ENCODE measurements at regions not wholly inside any gene's neighbourhood (a gene's known extent, or its start where the extent isn't known, plus 50 kb on each side); places are given as distances from the start of the nearest gene placed in this dataset.
"Not testable (repeated sequence)": the region's sequence is repeated elsewhere in the genome, so short reads cannot be mapped to it uniquely, and the experiment has no call there.

GRCh38 chr2:55124682-55125081 lies 74.4 kb upstream of the RTN4 start:
- POLR2A ChIA-PET; CTCF ChIA-PET; H3K27ac Mint-ChIP-seq; DNase-seq; H3K4me3 Mint-ChIP-seq; H3K27me3 Mint-ChIP-seq; H3K4me1 Mint-ChIP-seq; H3K9me3 Mint-ChIP-seq; H3K36me3 Mint-ChIP-seq (ENCODE audit: low read depth): not testable (repeated sequence)

GRCh38 chr2:55123851-55124269 lies 73.6 kb upstream of the RTN4 start:
- H3K27me3 Mint-ChIP-seq: peaks cover 2% of the 10 kb centered on the region

DNA sequence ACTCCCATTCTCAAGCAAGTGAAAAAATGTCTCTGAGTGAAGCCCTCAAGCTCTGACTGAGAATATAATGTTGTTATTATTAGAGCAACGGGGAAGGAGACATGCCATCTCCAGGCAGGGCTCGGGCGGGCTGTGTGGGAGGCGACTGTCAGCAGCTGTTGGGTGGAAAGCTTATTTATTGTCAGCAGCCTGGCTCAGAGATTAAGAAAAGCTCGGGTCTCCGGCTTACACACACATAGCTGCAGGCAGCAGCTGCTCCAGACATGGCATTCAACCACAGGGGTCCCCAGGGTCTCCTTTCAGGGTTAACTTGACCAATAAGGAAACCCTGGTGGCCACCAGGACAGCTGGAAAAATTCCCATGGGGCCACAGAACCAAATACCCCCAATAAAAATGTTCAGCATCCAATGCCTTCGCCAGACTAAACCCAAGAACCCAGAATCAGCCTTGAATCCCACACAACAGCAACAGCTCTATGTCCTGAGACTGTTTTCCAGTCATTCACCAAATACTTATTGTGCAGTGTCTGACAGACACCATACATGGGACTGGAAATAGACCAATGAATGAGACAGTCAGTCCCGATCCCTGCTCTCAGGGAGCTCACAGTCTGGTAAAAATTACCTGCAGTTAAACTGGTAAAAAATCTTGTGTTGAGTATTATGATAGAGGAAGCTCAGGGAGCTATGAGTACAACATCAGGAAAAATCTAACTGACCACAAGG lies 70.5 kb upstream of the RTN4 start:
- Mint-ChIP-seq H3K9me3 (peaks cover 6% of the 10 kb centered on the region), H3K4me1 (no peaks in the 10 kb centered on the region), H3K27me3 (peaks cover 2% of the 10 kb centered on the region), H3K27ac (no peak overlapping the region), H3K36me3 (ENCODE audit: low read depth) (no peaks in the 10 kb centered on the region), H3K4me3 (no peak overlapping the region)
- ChIA-PET CTCF (interaction anchor here (1.1 to 1.3 kb wide), 3 partner anchors 9 to 37 kb away, joined by 3 read pairs; no protein-coding TSS in a partner anchor), POLR2A (no interaction called here)
- no peak for DNase-seq

More at GRCh38 chr2:55123851-55124269, 73.6 kb upstream of the RTN4 start:
- no peak overlapping the region for H3K4me3 Mint-ChIP-seq
- no peak for DNase-seq
- peaks cover 6% of the 10 kb centered on the region for H3K9me3 Mint-ChIP-seq
- POLR2A ChIA-PET: no interaction called here
- H3K4me1 Mint-ChIP-seq: no peaks in the 10 kb centered on the region
- H3K27ac Mint-ChIP-seq: no peak overlapping the region
- no peaks in the 10 kb centered on the region for H3K36me3 Mint-ChIP-seq (ENCODE audit: low read depth)
- CTCF ChIA-PET: no interaction called here

GRCh38 chr2:55119711-55120487 lies 69.6 kb upstream of the RTN4 start:
- Mint-ChIP-seq H3K4me1 (no peaks in the 10 kb centered on the region), H3K36me3 (ENCODE audit: low read depth) (no peaks in the 10 kb centered on the region), H3K27me3 (peaks cover 2% of the 10 kb centered on the region), H3K4me3 (no peak overlapping the region), H3K27ac (no peak overlapping the region), H3K9me3 (peaks cover 2% of the 10 kb centered on the region)
- no peak for DNase-seq
- CTCF ChIA-PET: interaction anchor here (0.9 to 1.3 kb wide), 4 partner anchors 9 to 72 kb away, joined by 3 read pairs; no protein-coding TSS in a partner anchor
- POLR2A ChIA-PET: no interaction called here

GRCh38 chr2:55118643-55119083 lies 68.4 kb upstream of the RTN4 start:
- ChIA-PET CTCF (interaction anchor here (0.6 to 1.0 kb wide), 3 partner anchors 8 to 140 kb away, joined by 3 read pairs; no protein-coding TSS in a partner anchor), POLR2A (interaction anchor here (0.6 kb wide), 1 partner anchor 15 kb away, joined by 6 read pairs; no protein-coding TSS in a partner anchor)
- no peak overlapping the region for H3K4me3 Mint-ChIP-seq
- no peaks in the 10 kb centered on the region for H3K36me3 Mint-ChIP-seq (ENCODE audit: low read depth)
- no peak overlapping the region for H3K27ac Mint-ChIP-seq
- no peaks in the 10 kb centered on the region for H3K4me1 Mint-ChIP-seq
- DNase-seq: no peak
- no peaks in the 10 kb centered on the region for H3K27me3 Mint-ChIP-seq
- no peaks in the 10 kb centered on the region for H3K9me3 Mint-ChIP-seq

GRCh38 chr2:55116966-55117365 lies 66.7 kb upstream of the RTN4 start:
- H3K27ac Mint-ChIP-seq: no peak overlapping the region
- no peak for DNase-seq
- no peaks in the 10 kb centered on the region for H3K36me3 Mint-ChIP-seq (ENCODE audit: low read depth)
- no peak overlapping the region for H3K4me3 Mint-ChIP-seq
- no peaks in the 10 kb centered on the region for H3K4me1 Mint-ChIP-seq
- H3K9me3 Mint-ChIP-seq: no peaks in the 10 kb centered on the region
- ChIA-PET POLR2A (no interaction called here), CTCF (interaction anchor here (0.7 to 1.9 kb wide), 2 partner anchors 30 to 222 kb away, joined by 3 to 4 read pairs; no protein-coding TSS in a partner anchor)
- H3K27me3 Mint-ChIP-seq: no peaks in the 10 kb centered on the region

- H3K4me1 Mint-ChIP-seq: no peaks in the 10 kb centered on the region
- no peak for DNase-seq
- no peak overlapping the region for H3K4me3 Mint-ChIP-seq
- H3K9me3 Mint-ChIP-seq: no peaks in the 10 kb centered on the region
- no peaks in the 10 kb centered on the region for H3K27me3 Mint-ChIP-seq
- POLR2A ChIA-PET: no interaction called here
- no peaks in the 10 kb centered on the region for H3K36me3 Mint-ChIP-seq (ENCODE audit: low read depth)
- CTCF ChIA-PET: interaction anchor here (1.9 kb wide), 1 partner anchor 29 kb away, joined by 4 read pairs; no protein-coding TSS in a partner anchor
- no peak overlapping the region for H3K27ac Mint-ChIP-seq
These were observed 66.3 kb upstream of the RTN4 start for GRCh38 chr2:55116598-55116964.

DNA sequence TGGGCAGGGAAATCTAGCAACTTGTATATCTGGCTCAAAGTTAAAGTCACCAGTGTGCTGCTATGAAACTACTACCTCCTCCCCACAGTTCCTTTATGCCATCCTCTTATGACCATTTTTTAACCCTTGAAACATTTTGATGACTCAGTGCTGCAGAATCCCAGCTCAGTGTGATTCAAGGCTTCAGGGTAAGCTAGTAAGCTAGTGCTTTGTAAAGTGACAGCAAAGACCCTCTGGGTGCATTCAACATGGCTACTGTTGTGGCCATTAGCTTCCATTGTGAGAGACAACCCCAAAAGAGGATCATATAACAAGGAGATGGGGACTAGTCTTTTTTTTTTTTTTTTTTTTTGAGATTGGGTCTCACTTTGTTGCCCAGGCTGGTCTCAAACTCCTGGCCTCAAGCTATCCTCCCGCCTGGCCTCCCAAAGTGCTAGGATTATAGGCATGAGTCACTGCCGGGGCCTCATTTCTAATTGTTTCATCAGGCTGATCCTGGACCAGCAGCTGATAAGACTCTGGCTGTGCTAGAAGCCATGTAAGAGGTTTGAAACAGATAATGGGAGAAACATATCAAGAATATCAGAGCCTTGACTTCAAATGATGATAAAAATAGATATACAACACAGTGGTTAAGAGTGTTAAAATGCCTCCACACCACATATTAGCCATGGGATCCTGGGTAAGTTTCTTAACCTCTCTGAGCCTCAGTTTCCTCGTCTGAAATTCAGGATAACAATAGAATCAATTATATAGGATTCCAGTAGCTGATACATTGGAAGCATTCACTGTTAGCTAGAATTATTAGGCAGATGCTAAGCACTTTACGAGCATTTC lies 65.7 kb upstream of the RTN4 start:
- ChIA-PET POLR2A (interaction anchor here (0.5 kb wide), 1 partner anchor 106 kb away, joined by 4 read pairs; no protein-coding TSS in a partner anchor), CTCF (interaction anchor here (2.0 kb wide), 1 partner anchor 17 kb away, joined by 6 read pairs; no protein-coding TSS in a partner anchor)
- no peaks in the 10 kb centered on the region for H3K4me1 Mint-ChIP-seq
- no peak overlapping the region for H3K4me3 Mint-ChIP-seq
- no peak overlapping the region for H3K27ac Mint-ChIP-seq
- DNase-seq: no peak
- no peaks in the 10 kb centered on the region for H3K36me3 Mint-ChIP-seq (ENCODE audit: low read depth)
- no peaks in the 10 kb centered on the region for H3K27me3 Mint-ChIP-seq
- no peaks in the 10 kb centered on the region for H3K9me3 Mint-ChIP-seq

DNA sequence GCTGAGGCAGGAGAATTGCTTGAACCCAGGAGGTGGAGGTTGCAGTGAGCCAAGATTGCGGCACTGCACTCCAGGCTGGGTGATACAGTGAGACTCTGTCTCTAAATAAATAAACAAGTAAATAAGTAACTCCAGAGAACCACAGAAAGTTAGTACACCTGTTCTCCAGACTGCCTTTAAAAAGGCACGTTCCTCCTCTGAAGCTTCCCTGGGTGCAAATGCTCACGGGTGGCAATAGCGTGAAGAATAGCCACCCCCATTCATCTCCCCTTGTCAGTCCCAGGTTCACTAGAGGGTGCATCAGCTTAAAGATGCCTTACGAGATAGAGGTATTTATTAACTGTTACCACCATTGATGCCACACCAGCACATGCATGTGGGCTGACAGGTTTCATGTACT lies 64.3 kb upstream of the RTN4 start:
- POLR2A ChIA-PET: no interaction called here
- Mint-ChIP-seq H3K27ac (no peak overlapping the region), H3K27me3 (no peaks in the 10 kb centered on the region), H3K36me3 (ENCODE audit: low read depth) (no peaks in the 10 kb centered on the region), H3K4me1 (no peaks in the 10 kb centered on the region), H3K4me3 (no peak overlapping the region), H3K9me3 (no peaks in the 10 kb centered on the region)
- no peak for DNase-seq
- CTCF ChIA-PET: interaction anchor here (0.5 to 2.0 kb wide), 2 partner anchors 19 to 96 kb away, joined by 3 to 6 read pairs; no protein-coding TSS in a partner anchor

- ChIA-PET POLR2A (no interaction called here), CTCF (interaction anchor here (0.5 to 2.0 kb wide), 2 partner anchors 19 to 96 kb away, joined by 3 to 6 read pairs; no protein-coding TSS in a partner anchor)
- Mint-ChIP-seq H3K4me1 (no peaks in the 10 kb centered on the region), H3K9me3 (no peaks in the 10 kb centered on the region), H3K4me3 (no peak overlapping the region), H3K27ac (no peak overlapping the region), H3K36me3 (ENCODE audit: low read depth) (no peaks in the 10 kb centered on the region), H3K27me3 (no peaks in the 10 kb centered on the region)
- no peak for DNase-seq
These were observed 63.8 kb upstream of the RTN4 start for GRCh38 chr2:55114082-55114481.

- H3K4me3 Mint-ChIP-seq: no peak overlapping the region
- no peaks in the 10 kb centered on the region for H3K9me3 Mint-ChIP-seq
- H3K27me3 Mint-ChIP-seq: no peaks in the 10 kb centered on the region
- DNase-seq: no peak
- H3K27ac Mint-ChIP-seq: no peak overlapping the region
- CTCF ChIA-PET: interaction anchor here (0.6 kb wide), 1 partner anchor 20 kb away, joined by 3 read pairs; no protein-coding TSS in a partner anchor
- POLR2A ChIA-PET: interaction anchor here (0.8 kb wide), 1 partner anchor 87 kb away, joined by 3 read pairs; no protein-coding TSS in a partner anchor
- H3K36me3 Mint-ChIP-seq (ENCODE audit: low read depth): no peaks in the 10 kb centered on the region
- H3K4me1 Mint-ChIP-seq: no peaks in the 10 kb centered on the region
These were observed 62.2 kb upstream of the RTN4 start for GRCh38 chr2:55112229-55113031.

Data from activated CD4-positive, alpha-beta T cell treated with anti-CD3 and anti-CD28 coated beads, Interleukin-2, amount 10 ng/mL, durations not matched to agents 7 days and 5 days (primary cell).